OCI-LY7 (cell line): ENCODE measurements at regions not wholly inside any gene's neighbourhood (a gene's known extent, or its start where the extent isn't known, plus 50 kb on each side); places are given as distances from the start of the nearest gene placed in this dataset.

Experiments used
- BruUV-seq: library from RNA; stranded (reverse); fragments of 400-500 nt; replicated peaks from 2 replicates; lab custom pipeline; 2021; lab: Mats Ljungman, UMichigan
- CTCF ChIA-PET: fragments of 300-600 bp; sonication (Branson Sonifier 250); formaldehyde crosslinking; loops from one replicate; lab custom pipeline; 2022; ENCODE audit warnings: antibody characterized with exemption; ENCODE audit not compliant: unreplicated experiment; lab: Charles Lee
- POLR2A ChIA-PET: fragments of 300-600 bp; sonication (Branson Sonifier 250); formaldehyde crosslinking; loops from one replicate; lab custom pipeline; 2022; ENCODE audit warnings: antibody characterized with exemption; lab: Charles Lee
- DNase-seq: peaks from one replicate; pipeline ENCODE4 v3.0.0-alpha.2; 2015; ENCODE audit warnings: low spot score
- H2AFZ ChIP-seq: fragments of 200-600 bp; sonication (generic), shearing (Covaris generic); 2 replicates; pipeline ENCODE4 v1.6.1; 2014; ENCODE audit warnings: mild to moderate bottlenecking, antibody characterized with exemption, low read length, moderate library complexity
- H3K27ac ChIP-seq: fragments of 200-600 bp; sonication (generic); 2 replicates; pipeline ENCODE4 v1.5.1; 2014; ENCODE audit warnings: mixed run types, low read depth, mild to moderate bottlenecking, moderate library complexity, low read length, inconsistent platforms; ENCODE audit not compliant: poor library complexity, severe bottlenecking
- H3K36me3 ChIP-seq: fragments of 200-600 bp; sonication (generic); 2 replicates; pipeline ENCODE4 v1.6.1; 2014; ENCODE audit warnings: mild to moderate bottlenecking, antibody characterized with exemption, low read length, moderate library complexity, mixed read lengths; ENCODE audit not compliant: insufficient read depth
- H3K4me1 ChIP-seq: fragments of 200-600 bp; sonication (generic); 2 replicates; pipeline ENCODE4 v1.5.1; 2014; ENCODE audit warnings: mild to moderate bottlenecking, low read length; ENCODE audit not compliant: insufficient read depth, poor library complexity, severe bottlenecking
- H3K4me2 ChIP-seq: fragments of 200-600 bp; sonication (generic); 2 replicates; pipeline ENCODE4 v1.6.1; 2014; ENCODE audit warnings: mild to moderate bottlenecking, low read length
- H3K4me3 ChIP-seq: fragments of 200-600 bp; sonication (generic); 2 replicates; pipeline ENCODE4 v1.5.1; 2014; ENCODE audit warnings: mild to moderate bottlenecking, low read depth, low read length; ENCODE audit not compliant: poor library complexity, severe bottlenecking
- H3K79me2 ChIP-seq: fragments of 200-600 bp; sonication (generic); 2 replicates; pipeline ENCODE4 v1.6.1; 2016; ENCODE audit warnings: low read depth, mild to moderate bottlenecking, low read length, moderate library complexity, mixed read lengths; ENCODE audit not compliant: insufficient read depth
- H3K9me2 ChIP-seq: fragments of 200-600 bp; sonication (generic); 2 replicates; pipeline ENCODE4 v1.6.1; 2016; ENCODE audit warnings: mild to moderate bottlenecking, low read length, mixed read lengths; ENCODE audit not compliant: insufficient read depth
- H3K9me3 ChIP-seq: fragments of 200-600 bp; sonication (generic); 2 replicates; pipeline ENCODE4 v1.6.1; 2014; ENCODE audit warnings: mild to moderate bottlenecking, mixed run types, low read length, mixed read lengths
- H4K20me1 ChIP-seq: fragments of 200-600 bp; sonication (generic); 2 replicates; pipeline ENCODE4 v1.6.1; 2014; ENCODE audit warnings: mild to moderate bottlenecking, antibody characterized with exemption, low read length, moderate library complexity, mixed read lengths; ENCODE audit not compliant: insufficient read depth
- CTCF ChIP-seq: fragments of 200-600 bp; sonication (generic); conservative IDR thresholded peaks from 2 replicates; pipeline ENCODE4 v1.5.1; 2014; ENCODE audit warnings: mild to moderate bottlenecking, antibody characterized with exemption, low read length, moderate library complexity, mixed read lengths
- EZH2phosphoT487 ChIP-seq: fragments of 200-600 bp; sonication (generic); IDR thresholded peaks from 2 replicates; pipeline ENCODE4 v1.6.1; 2018; ENCODE audit warnings: low read depth, borderline replicate concordance, mild to moderate bottlenecking, mixed run types, antibody characterized with exemption, low read length, moderate library complexity, mixed read lengths
- intact Hi-C: fragments of 100-400 bp; cut with micrococcal nuclease; formaldehyde crosslinking; loops from one replicate; pipeline ENCODE4 v1.10.0; 2022; ENCODE audit not compliant: unreplicated experiment

GRCh38 chr2:100741880-100742276 lies 78.1 kb upstream of the NPAS2 start:
- TF ChIP-seq CTCF (no peak), EZH2phosphoT487 (no peak)
- POLR2A ChIA-PET = no interaction called here
- H3K4me2 ChIP-seq = no peak overlapping the region

GRCh38 chr2:100742277-100743254 lies 77.4 kb upstream of the NPAS2 start:
- DNase-seq = no peak
- ChIA-PET CTCF (no interaction called here), POLR2A (no interaction called here)
- no peak overlapping the region for H3K4me2 ChIP-seq
- H4K20me1 ChIP-seq = no peaks in the 10 kb centered on the region
- TF ChIP-seq EZH2phosphoT487 (no peak), CTCF (no peak)
- H3K36me3 ChIP-seq = no peaks in the 10 kb centered on the region
- intact Hi-C loops = no loop called here
- no peaks in the 10 kb centered on the region for H3K79me2 ChIP-seq
- no peak overlapping the region for H3K4me3 ChIP-seq
- H3K4me1 ChIP-seq = no peaks in the 10 kb centered on the region
- H3K9me2 ChIP-seq = no peaks in the 10 kb centered on the region
- no TSS peak for BruUV-seq
- no peak overlapping the region for H3K27ac ChIP-seq
- no peak overlapping the region for H2AFZ ChIP-seq
- H3K9me3 ChIP-seq = no peaks in the 10 kb centered on the region

More at GRCh38 chr2:100741880-100742276, 78.1 kb upstream of the NPAS2 start:
- CTCF ChIA-PET = no interaction called here
- Histone ChIP-seq H3K36me3 (no peaks in the 10 kb centered on the region), H3K79me2 (no peaks in the 10 kb centered on the region), H3K9me3 (no peaks in the 10 kb centered on the region), H3K27ac (no peak overlapping the region), H4K20me1 (no peaks in the 10 kb centered on the region), H3K9me2 (no peaks in the 10 kb centered on the region), H3K4me3 (no peak overlapping the region), H3K4me1 (no peaks in the 10 kb centered on the region), H2AFZ (no peak overlapping the region)
- BruUV-seq = no TSS peak
- intact Hi-C loops = no loop called here
- DNase-seq = no peak

GRCh38 chr2:100743741-100744140 lies 76.2 kb upstream of the NPAS2 start:
- Histone ChIP-seq H3K4me1 (no peaks in the 10 kb centered on the region), H2AFZ (no peak overlapping the region), H4K20me1 (no peaks in the 10 kb centered on the region), H3K79me2 (no peaks in the 10 kb centered on the region), H3K36me3 (no peaks in the 10 kb centered on the region), H3K4me2 (no peak overlapping the region), H3K9me3 (no peaks in the 10 kb centered on the region), H3K4me3 (no peak overlapping the region), H3K9me2 (no peaks in the 10 kb centered on the region), H3K27ac (no peak overlapping the region)
- TF ChIP-seq EZH2phosphoT487 = no peak
- no peak for TF ChIP-seq CTCF
- POLR2A ChIA-PET = no interaction called here
- no peak for DNase-seq
- CTCF ChIA-PET = no interaction called here
- intact Hi-C loops = no loop called here
- BruUV-seq = no TSS peak
